ENCODE measurements at regions not wholly inside any gene's neighbourhood (a gene's known extent, or its start where the extent isn't known, plus 50 kb on each side); places are given as distances from the start of the nearest gene placed in this dataset.
A peak's percentile ranks its signal among the peaks of the same experiment; 100 is the strongest.

GRCh38 chr20:58084566-58084965, 143.9 kb downstream of the ANKRD60 start:
- intact Hi-C loops (cut with DNase I; ENCODE audit: low total_unique reads), result no loop called here
- Histone ChIP-seq H3K36me3 (no peaks in the 10 kb centered on the region), H3K9me3 (no peaks in the 10 kb centered on the region), H3K27me3 (no peaks in the 10 kb centered on the region), H3K4me1 (no peaks in the 10 kb centered on the region), H3K4me3 (no peak overlapping the region), H3K27ac (peak overlapping the region in 1 of 5 donors; percentile 34)
- TF ChIP-seq CTCF (IDR thresholded peaks at IDR 0.05), result no peak
- no peak for TF ChIP-seq EP300 (IDR thresholded peaks at IDR 0.05)
- no peak for TF ChIP-seq POLR2A (IDR thresholded peaks at IDR 0.05)
- TF ChIP-seq POLR2AphosphoS5 (IDR thresholded peaks at IDR 0.05), result no peak
- WGBS, 5 donors, result 82 to 87% (median 85%) methylated on average over 7 of the region's 7 CpGs
- DNase-seq, result no peak

GRCh38 chr20:58081846-58082245, 146.6 kb downstream of the ANKRD60 start:
- DNase-seq, result no peak
- WGBS, 5 donors, result 31 to 63% (median 48%) methylated on average over 1 of the region's 1 CpG
- Histone ChIP-seq H3K36me3 (no peaks in the 10 kb centered on the region), H3K4me1 (peaks cover 0 to 7% (median 3%) of the 10 kb centered on the region in 4 donors), H3K4me3 (no peak overlapping the region), H3K27me3 (peaks cover 0 to 5% (median 0%) of the 10 kb centered on the region in 3 donors), H3K9me3 (no peaks in the 10 kb centered on the region), H3K27ac (no peak overlapping the region)
- intact Hi-C loops (cut with DNase I; ENCODE audit: low total_unique reads), result no loop called here
- TF ChIP-seq EP300 (IDR thresholded peaks at IDR 0.05) (no peak), POLR2AphosphoS5 (IDR thresholded peaks at IDR 0.05) (no peak), CTCF (IDR thresholded peaks at IDR 0.05) (no peak), POLR2A (IDR thresholded peaks at IDR 0.05) (no peak)

- Histone ChIP-seq H3K27ac (peak overlapping the region in 1 of 5 donors; percentile 33), H3K36me3 (no peaks in the 10 kb centered on the region), H3K4me3 (no peak overlapping the region), H3K4me1 (peaks cover 0 to 15% (median 8%) of the 10 kb centered on the region in 4 donors), H3K27me3 (peaks cover 0 to 14% (median 0%) of the 10 kb centered on the region in 3 donors), H3K9me3 (no peaks in the 10 kb centered on the region)
- peak in 1 of 2 donors; percentile 54 for DNase-seq
- no peak for TF ChIP-seq EP300 (IDR thresholded peaks at IDR 0.05)
- no peak for TF ChIP-seq POLR2A (IDR thresholded peaks at IDR 0.05)
- no peak for TF ChIP-seq CTCF (IDR thresholded peaks at IDR 0.05)
- TF ChIP-seq POLR2AphosphoS5 (IDR thresholded peaks at IDR 0.05), result no peak
- WGBS, 5 donors, result 36 to 52% (median 46%) methylated on average over 7 of the region's 7 CpGs
- intact Hi-C loops (cut with DNase I; ENCODE audit: low total_unique reads), result no loop called here
These were observed 149.5 kb downstream of the ANKRD60 start for GRCh38 chr20:58078741-58079522.

- H3K36me3 ChIP-seq, result no peaks in the 10 kb centered on the region
- H3K9me3 ChIP-seq, result no peaks in the 10 kb centered on the region
- peaks cover 0 to 18% (median 8%) of the 10 kb centered on the region in 4 donors for H3K4me1 ChIP-seq
- 86 to 95% (median 88%) methylated on average over 6 of the region's 6 CpGs for WGBS, 5 donors
- H3K27ac ChIP-seq, result no peak overlapping the region
- H3K4me3 ChIP-seq, result no peak overlapping the region
- TF ChIP-seq CTCF (IDR thresholded peaks at IDR 0.05), result no peak
- no peak for TF ChIP-seq POLR2A (IDR thresholded peaks at IDR 0.05)
- no peak for TF ChIP-seq EP300 (IDR thresholded peaks at IDR 0.05)
- no peak for TF ChIP-seq POLR2AphosphoS5 (IDR thresholded peaks at IDR 0.05)
- no peak for DNase-seq
- peaks cover 0 to 15% (median 0%) of the 10 kb centered on the region in 3 donors for H3K27me3 ChIP-seq
- intact Hi-C loops (cut with DNase I; ENCODE audit: low total_unique reads), result no loop called here
These were observed 151.2 kb downstream of the ANKRD60 start for GRCh38 chr20:58077282-58077681.
